ENCODE measurements at regions not wholly inside any gene's neighbourhood (a gene's known extent, or its start where the extent isn't known, plus 50 kb on each side); places are given as distances from the start of the nearest gene placed in this dataset.
"Not testable (repeated sequence)": the region's sequence is repeated elsewhere in the genome, so short reads cannot be mapped to it uniquely, and the experiment has no call there.

DNA sequence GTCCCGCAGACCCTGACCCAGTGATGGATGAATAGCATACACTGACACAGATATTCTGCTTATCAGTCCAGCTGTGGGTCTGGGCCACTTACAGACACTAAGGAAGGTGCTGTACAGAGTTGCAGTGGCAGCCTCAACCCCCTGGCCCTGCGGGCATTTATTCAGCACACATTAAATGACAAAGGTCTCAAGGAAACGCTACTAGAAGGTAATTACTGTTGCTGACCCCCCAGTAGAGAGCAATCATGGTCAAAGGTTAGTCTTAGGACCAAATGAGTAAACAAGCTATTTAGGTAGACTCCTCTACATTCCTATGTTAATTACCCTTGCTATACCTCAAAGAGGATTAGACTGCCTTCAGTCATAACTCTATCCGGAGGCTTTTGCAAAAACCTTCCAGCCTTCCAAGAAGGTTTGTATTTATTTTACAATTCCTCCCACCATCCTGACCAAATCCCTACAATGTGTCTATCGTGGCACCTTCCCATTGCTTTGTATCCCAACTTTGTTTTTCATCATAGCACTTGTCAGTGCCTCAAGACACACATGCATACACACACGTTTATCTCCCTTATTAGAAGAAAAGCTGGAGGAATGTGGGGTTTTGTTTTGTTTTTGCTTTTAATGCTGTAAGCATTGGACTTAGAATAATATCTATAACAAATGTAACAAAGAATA, 227.9 kb downstream of the PYDC2 start:
- POLR2A ChIA-PET: no interaction called here
- peaks cover 9% of the 10 kb centered on the region for H3K9me3 Mint-ChIP-seq (ENCODE audit: unreplicated experiment)
- intact Hi-C loops (cut with micrococcal nuclease; ENCODE audit: unreplicated experiment): no loop called here
- H3K4me1 Mint-ChIP-seq (ENCODE audit: low read depth, unreplicated experiment): peaks cover 20% of the 10 kb centered on the region
- TF ChIP-seq, protein P1, sequence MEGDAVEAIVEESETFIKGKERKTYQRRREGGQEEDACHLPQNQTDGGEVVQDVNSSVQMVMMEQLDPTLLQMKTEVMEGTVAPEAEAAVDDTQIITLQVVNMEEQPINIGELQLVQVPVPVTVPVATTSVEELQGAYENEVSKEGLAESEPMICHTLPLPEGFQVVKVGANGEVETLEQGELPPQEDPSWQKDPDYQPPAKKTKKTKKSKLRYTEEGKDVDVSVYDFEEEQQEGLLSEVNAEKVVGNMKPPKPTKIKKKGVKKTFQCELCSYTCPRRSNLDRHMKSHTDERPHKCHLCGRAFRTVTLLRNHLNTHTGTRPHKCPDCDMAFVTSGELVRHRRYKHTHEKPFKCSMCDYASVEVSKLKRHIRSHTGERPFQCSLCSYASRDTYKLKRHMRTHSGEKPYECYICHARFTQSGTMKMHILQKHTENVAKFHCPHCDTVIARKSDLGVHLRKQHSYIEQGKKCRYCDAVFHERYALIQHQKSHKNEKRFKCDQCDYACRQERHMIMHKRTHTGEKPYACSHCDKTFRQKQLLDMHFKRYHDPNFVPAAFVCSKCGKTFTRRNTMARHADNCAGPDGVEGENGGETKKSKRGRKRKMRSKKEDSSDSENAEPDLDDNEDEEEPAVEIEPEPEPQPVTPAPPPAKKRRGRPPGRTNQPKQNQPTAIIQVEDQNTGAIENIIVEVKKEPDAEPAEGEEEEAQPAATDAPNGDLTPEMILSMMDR (IDR thresholded peaks at IDR 0.05; ENCODE audit: insufficient read depth in 1 of 2, low read depth in 1 of 2, low read length in 1 of 2, severe bottlenecking in 1 of 2, unreplicated experiment in 1 of 2): no peak
- no peak overlapping the region for H3K4me3 ChIP-seq (ENCODE audit: low read depth, low read length)
- H3K27me3 ChIP-seq (replicated peaks; ENCODE audit: control insufficient read depth, insufficient read depth, low read length): no peaks in the 10 kb centered on the region
- H3K27ac Mint-ChIP-seq (ENCODE audit: unreplicated experiment): no peak overlapping the region
- no peak for DNase-seq
- peaks cover 13% of the 10 kb centered on the region for H3K4me1 ChIP-seq
- no peak overlapping the region for H3K4me3 Mint-ChIP-seq (ENCODE audit: unreplicated experiment)
- no peaks in the 10 kb centered on the region for H3K27me3 Mint-ChIP-seq (ENCODE audit: insufficient read depth, unreplicated experiment)
- no peaks in the 10 kb centered on the region for H3K36me3 ChIP-seq (ENCODE audit: control insufficient read depth, insufficient read depth, low read length)
- H3K9me3 ChIP-seq: 0 out of 2 replicates have a peak, but pooled peaks cover 3% of the 10 kb centered on the region
- CTCF ChIA-PET: interaction anchor here (0.6 kb wide), 1 partner anchor 339 kb away, joined by 3 read pairs; no protein-coding TSS in a partner anchor
- no TSS peak for BruUV-seq (replicated peaks)
- H3K36me3 Mint-ChIP-seq (ENCODE audit: insufficient read depth, unreplicated experiment): no peaks in the 10 kb centered on the region

DNA sequence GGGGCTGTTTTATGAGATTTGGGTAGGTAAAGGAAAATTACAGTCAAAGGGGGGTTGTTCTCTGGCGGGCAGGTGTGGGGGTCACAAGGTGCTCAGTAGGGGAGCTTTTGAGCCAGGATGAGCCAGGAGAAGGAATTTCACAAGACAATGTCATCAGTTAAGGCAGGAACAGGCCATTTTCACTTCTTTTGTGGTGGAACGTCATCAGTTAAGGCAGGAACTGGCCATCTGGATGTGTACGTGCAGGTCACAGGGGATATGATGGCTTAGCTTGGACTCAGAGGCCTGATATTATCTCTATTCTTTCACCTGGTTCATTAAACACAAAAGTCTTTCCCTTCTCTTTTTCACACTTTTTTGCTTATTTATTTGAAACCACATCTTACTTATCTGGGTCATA, 230.2 kb downstream of the PYDC2 start:
- H3K4me3 Mint-ChIP-seq (ENCODE audit: unreplicated experiment); CTCF ChIA-PET; H3K27ac Mint-ChIP-seq (ENCODE audit: unreplicated experiment); H3K9me3 Mint-ChIP-seq (ENCODE audit: unreplicated experiment); POLR2A ChIA-PET; DNase-seq; H3K9me3 ChIP-seq; BruUV-seq (replicated peaks); H3K27me3 Mint-ChIP-seq (ENCODE audit: insufficient read depth, unreplicated experiment); H3K4me3 ChIP-seq (ENCODE audit: low read depth, low read length); H3K36me3 ChIP-seq (ENCODE audit: control insufficient read depth, insufficient read depth, low read length); H3K27me3 ChIP-seq (replicated peaks; ENCODE audit: control insufficient read depth, insufficient read depth, low read length); H3K36me3 Mint-ChIP-seq (ENCODE audit: insufficient read depth, unreplicated experiment): not testable (repeated sequence)
- intact Hi-C loops (cut with micrococcal nuclease; ENCODE audit: unreplicated experiment): loop anchor here (5.0 kb wide), 1 partner anchor 51 kb away; no protein-coding TSS in a partner anchor
- peaks cover 14% of the 10 kb centered on the region for H3K4me1 ChIP-seq
- peaks cover 27% of the 10 kb centered on the region for H3K4me1 Mint-ChIP-seq (ENCODE audit: low read depth, unreplicated experiment)

DNA sequence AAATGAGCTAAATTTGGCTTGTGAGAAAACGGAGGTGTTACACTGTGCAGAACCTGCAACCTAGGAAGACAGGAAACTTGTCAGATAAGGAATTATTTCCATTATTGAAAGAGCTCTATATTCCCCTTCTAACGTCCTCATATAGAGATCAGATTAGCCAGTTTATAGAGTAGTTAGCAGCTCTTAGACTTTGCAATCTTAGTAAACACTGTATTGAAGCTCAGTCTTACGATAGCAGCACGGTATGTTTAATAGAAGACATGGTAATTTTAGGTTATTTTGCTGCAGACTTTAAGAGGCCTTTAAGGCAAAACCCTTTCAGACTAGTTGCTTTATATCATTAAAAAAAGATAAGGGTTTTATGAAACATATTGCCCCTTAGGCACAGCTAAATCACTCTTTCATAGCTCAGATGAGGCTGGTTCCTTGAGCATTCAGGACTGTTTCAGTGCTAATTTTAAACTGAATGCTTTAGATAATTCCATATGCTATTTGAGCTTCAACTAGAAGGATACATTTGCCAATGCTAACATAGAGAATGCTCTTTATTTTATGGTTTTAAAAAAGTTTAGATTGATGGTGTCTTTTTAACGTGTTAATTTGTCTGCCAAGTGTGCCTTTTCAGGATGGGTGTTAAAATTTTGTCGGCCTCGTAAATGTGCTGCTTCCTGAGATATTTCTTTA, 234.3 kb downstream of the PYDC2 start:
- no peak for DNase-seq
- peaks cover 7% of the 10 kb centered on the region for H3K4me1 Mint-ChIP-seq (ENCODE audit: low read depth, unreplicated experiment)
- no peaks in the 10 kb centered on the region for H3K36me3 Mint-ChIP-seq (ENCODE audit: insufficient read depth, unreplicated experiment)
- ChIA-PET POLR2A (no interaction called here), CTCF (interaction anchor here (0.6 kb wide), 1 partner anchor 191 kb away, joined by 3 read pairs; no protein-coding TSS in a partner anchor)
- H3K9me3 Mint-ChIP-seq (ENCODE audit: unreplicated experiment): no peaks in the 10 kb centered on the region
- H3K4me3 Mint-ChIP-seq (ENCODE audit: unreplicated experiment): no peak overlapping the region
- TF ChIP-seq, protein P1 (IDR thresholded peaks at IDR 0.05; ENCODE audit: insufficient read depth in 1 of 2, low read depth in 1 of 2, low read length in 1 of 2, severe bottlenecking in 1 of 2, unreplicated experiment in 1 of 2): no peak
- no peak overlapping the region for H3K27ac Mint-ChIP-seq (ENCODE audit: unreplicated experiment)
- no TSS peak for BruUV-seq (replicated peaks)
- peaks cover 8% of the 10 kb centered on the region; the same call in 1 of the 2 replicates for H3K4me1 ChIP-seq
- H3K27me3 Mint-ChIP-seq (ENCODE audit: insufficient read depth, unreplicated experiment): no peaks in the 10 kb centered on the region
- H3K36me3 ChIP-seq (ENCODE audit: control insufficient read depth, insufficient read depth, low read length): no peaks in the 10 kb centered on the region
- peaks cover 6% of the 10 kb centered on the region; the same call in 1 of the 2 replicates for H3K9me3 ChIP-seq
- H3K4me3 ChIP-seq (ENCODE audit: low read depth, low read length): no peak overlapping the region
- intact Hi-C loops (cut with micrococcal nuclease; ENCODE audit: unreplicated experiment): no loop called here
- no peaks in the 10 kb centered on the region for H3K27me3 ChIP-seq (replicated peaks; ENCODE audit: control insufficient read depth, insufficient read depth, low read length)
